Glutamatergic neuron (in vitro differentiated cells): ENCODE measurements at regions not wholly inside any gene's neighbourhood (a gene's known extent, or its start where the extent isn't known, plus 50 kb on each side); places are given as distances from the start of the nearest gene placed in this dataset.
"Not testable (repeated sequence)": the region's sequence is repeated elsewhere in the genome, so short reads cannot be mapped to it uniquely, and the experiment has no call there.

ENCODE experiments used
- DNase-seq: peaks from one replicate; pipeline ENCODE4 v3.0.0; 2022
- H3K27ac Mint-ChIP-seq: one replicate; pipeline ENCODE4 v1.8.0; 2020; ENCODE audit warnings: mild to moderate bottlenecking, mixed read lengths, inconsistent platforms; ENCODE audit not compliant: unreplicated experiment
- H3K27me3 Mint-ChIP-seq: one replicate; pipeline ENCODE4 v1.8.0; 2020; ENCODE audit warnings: mild to moderate bottlenecking, moderate library complexity, mixed read lengths, inconsistent platforms; ENCODE audit not compliant: unreplicated experiment
- H3K36me3 Mint-ChIP-seq: one replicate; pipeline ENCODE4 v1.8.0; 2020; ENCODE audit warnings: mild to moderate bottlenecking, mixed read lengths, inconsistent platforms; ENCODE audit not compliant: unreplicated experiment
- H3K4me1 Mint-ChIP-seq: one replicate; pipeline ENCODE4 v1.8.0; 2020; ENCODE audit warnings: mild to moderate bottlenecking, low read depth, mixed read lengths, inconsistent platforms; ENCODE audit not compliant: unreplicated experiment
- H3K4me3 Mint-ChIP-seq: one replicate; pipeline ENCODE4 v1.8.0; 2020; ENCODE audit warnings: mild to moderate bottlenecking, mixed read lengths, inconsistent platforms; ENCODE audit not compliant: unreplicated experiment
- H3K9me3 Mint-ChIP-seq: one replicate; pipeline ENCODE4 v1.8.0; 2020; ENCODE audit warnings: mild to moderate bottlenecking, moderate library complexity, mixed read lengths, inconsistent platforms; ENCODE audit not compliant: unreplicated experiment
- CTCF ChIP-seq: fragments of 200-600 bp; sonication (generic); IDR thresholded peaks from one replicate; pipeline ENCODE4 v1.5.0; 2021; ENCODE audit not compliant: partially characterized antibody, unreplicated experiment

GRCh38 chr4:132227151-132227856 is 921.8 kb upstream of the PCDH10 start:
- H3K27me3 Mint-ChIP-seq, result no peaks in the 10 kb centered on the region
- peaks cover 3% of the 10 kb centered on the region for H3K9me3 Mint-ChIP-seq
- H3K27ac Mint-ChIP-seq, result peak overlapping the region; percentile 23
- no peaks in the 10 kb centered on the region for H3K4me1 Mint-ChIP-seq
- DNase-seq, result no peak
- no peak for TF ChIP-seq CTCF
- H3K4me3 Mint-ChIP-seq, result no peak overlapping the region
- peaks cover 7% of the 10 kb centered on the region for H3K36me3 Mint-ChIP-seq

GRCh38 chr4:132227857-132228165 is 921.3 kb upstream of the PCDH10 start:
- H3K27me3 Mint-ChIP-seq, H3K27ac Mint-ChIP-seq, H3K4me3 Mint-ChIP-seq, H3K9me3 Mint-ChIP-seq, H3K36me3 Mint-ChIP-seq, H3K4me1 Mint-ChIP-seq: not testable (repeated sequence)
- DNase-seq, result peak; percentile 78
- peak; percentile 70 for TF ChIP-seq CTCF

- H3K27ac Mint-ChIP-seq, result no peak overlapping the region
- H3K9me3 Mint-ChIP-seq, result no peaks in the 10 kb centered on the region
- peaks cover 7% of the 10 kb centered on the region for H3K36me3 Mint-ChIP-seq
- H3K27me3 Mint-ChIP-seq, result no peaks in the 10 kb centered on the region
- no peak overlapping the region for H3K4me3 Mint-ChIP-seq
- no peak for DNase-seq
- TF ChIP-seq CTCF, result no peak
- H3K4me1 Mint-ChIP-seq, result no peaks in the 10 kb centered on the region
Measured at GRCh38 chr4:132228676-132229075, 920.4 kb upstream of the PCDH10 start.

- Mint-ChIP-seq H3K4me3 (no peak overlapping the region), H3K9me3 (no peaks in the 10 kb centered on the region), H3K27ac (no peak overlapping the region), H3K36me3 (no peaks in the 10 kb centered on the region), H3K4me1 (no peaks in the 10 kb centered on the region), H3K27me3 (no peaks in the 10 kb centered on the region)
- no peak for TF ChIP-seq CTCF
- DNase-seq, result no peak
Measured at GRCh38 chr4:132230025-132230424, 919.1 kb upstream of the PCDH10 start.

GRCh38 chr4:132238697-132239096 is 910.4 kb upstream of the PCDH10 start:
- Mint-ChIP-seq H3K27ac (no peak overlapping the region), H3K9me3 (no peaks in the 10 kb centered on the region), H3K4me1 (no peaks in the 10 kb centered on the region), H3K27me3 (no peaks in the 10 kb centered on the region), H3K4me3 (no peak overlapping the region), H3K36me3 (no peaks in the 10 kb centered on the region)
- no peak for DNase-seq
- no peak for TF ChIP-seq CTCF
